Astrocyte (in vitro differentiated cells and primary cell): ENCODE measurements at regions not wholly inside any gene's neighbourhood (a gene's known extent, or its start where the extent isn't known, plus 50 kb on each side); places are given as distances from the start of the nearest gene placed in this dataset.
A peak's percentile ranks its signal among the peaks of the same experiment; 100 is the strongest.

Source experiments
- DNase-seq: peaks from one replicate; pipeline ENCODE4 v3.0.0-alpha.2; 2010; ENCODE audit warnings: low read depth
- FAIRE-seq: peaks from 2 replicates; lab custom pipeline; 2011; peaks lifted over from hg19 to GRCh38; lab: Jason Lieb, UNC
- H2AFZ ChIP-seq: 2 replicates; pipeline ENCODE4 v1.6.0; 2012; ENCODE audit warnings: low read depth, low read length, inconsistent platforms
- H3K27ac ChIP-seq: 2 replicates; pipeline ENCODE4 v1.5.1; 2011; ENCODE audit warnings: low read depth, low read length, inconsistent platforms
- H3K27me3 ChIP-seq: 2 replicates; pipeline ENCODE4 v1.6.0; 2011; ENCODE audit warnings: low read length, inconsistent platforms; ENCODE audit not compliant: insufficient read depth
- H3K36me3 ChIP-seq: 2 replicates; pipeline ENCODE4 v1.5.1; 2011; ENCODE audit warnings: low read length, inconsistent platforms; ENCODE audit not compliant: insufficient read depth
- H3K4me1 ChIP-seq: 2 replicates; pipeline ENCODE4 v1.5.1; 2011; ENCODE audit warnings: low read length, inconsistent platforms; ENCODE audit not compliant: insufficient read depth
- H3K4me2 ChIP-seq: 2 replicates; pipeline ENCODE4 v1.6.0; 2012; ENCODE audit warnings: low read length, inconsistent platforms
- H3K4me3 ChIP-seq: 2 replicates; pipeline ENCODE4 v1.5.1; 2011; ENCODE audit warnings: low read depth, mild to moderate bottlenecking, low read length, inconsistent platforms; ENCODE audit not compliant: insufficient read depth
- H3K79me2 ChIP-seq: 2 replicates; pipeline ENCODE4 v1.6.0; 2012; ENCODE audit warnings: mild to moderate bottlenecking, low read length, inconsistent platforms; ENCODE audit not compliant: insufficient read depth
- H3K9ac ChIP-seq: 2 replicates; pipeline ENCODE4 v1.6.0; 2012; ENCODE audit warnings: mild to moderate bottlenecking, low read length, inconsistent platforms
- H3K9me3 ChIP-seq: 2 replicates; pipeline ENCODE4 v1.5.1; 2012; ENCODE audit warnings: low read depth, mild to moderate bottlenecking, low read length, inconsistent platforms; ENCODE audit not compliant: insufficient read depth
- H4K20me1 ChIP-seq: 2 replicates; pipeline ENCODE4 v1.6.0; 2012; ENCODE audit warnings: low read length, inconsistent platforms; ENCODE audit not compliant: insufficient read depth
- H3K27ac Mint-ChIP-seq: one replicate; pipeline ENCODE4 v1.8.0; 2021; ENCODE audit warnings: mild to moderate bottlenecking, mixed read lengths; ENCODE audit not compliant: unreplicated experiment
- H3K27me3 Mint-ChIP-seq: one replicate; pipeline ENCODE4 v1.8.0; 2021; ENCODE audit warnings: low read depth, mixed read lengths; ENCODE audit not compliant: unreplicated experiment
- H3K36me3 Mint-ChIP-seq: one replicate; pipeline ENCODE4 v1.8.0; 2021; ENCODE audit warnings: low read depth, mixed read lengths; ENCODE audit not compliant: unreplicated experiment
- H3K4me1 Mint-ChIP-seq: one replicate; pipeline ENCODE4 v1.8.0; 2021; ENCODE audit warnings: low read depth, mixed read lengths; ENCODE audit not compliant: unreplicated experiment
- H3K4me3 Mint-ChIP-seq: one replicate; pipeline ENCODE4 v1.8.0; 2021; ENCODE audit warnings: mild to moderate bottlenecking, moderate library complexity, mixed read lengths; ENCODE audit not compliant: unreplicated experiment
- H3K9me3 Mint-ChIP-seq: one replicate; pipeline ENCODE4 v1.8.0; 2021; ENCODE audit warnings: mild to moderate bottlenecking, mixed read lengths; ENCODE audit not compliant: unreplicated experiment
- CTCF ChIP-seq: IDR thresholded peaks from 2 replicates; pipeline ENCODE4 v1.5.1; 2011; ENCODE audit warnings: low read depth, mild to moderate bottlenecking, inconsistent platforms, low read length, moderate library complexity; ENCODE audit not compliant: insufficient read depth
- EZH2 ChIP-seq: IDR thresholded peaks from 2 replicates; pipeline ENCODE4 v1.6.1; 2012; ENCODE audit warnings: mild to moderate bottlenecking, low read length, inconsistent platforms; ENCODE audit not compliant: insufficient read depth

DNA sequence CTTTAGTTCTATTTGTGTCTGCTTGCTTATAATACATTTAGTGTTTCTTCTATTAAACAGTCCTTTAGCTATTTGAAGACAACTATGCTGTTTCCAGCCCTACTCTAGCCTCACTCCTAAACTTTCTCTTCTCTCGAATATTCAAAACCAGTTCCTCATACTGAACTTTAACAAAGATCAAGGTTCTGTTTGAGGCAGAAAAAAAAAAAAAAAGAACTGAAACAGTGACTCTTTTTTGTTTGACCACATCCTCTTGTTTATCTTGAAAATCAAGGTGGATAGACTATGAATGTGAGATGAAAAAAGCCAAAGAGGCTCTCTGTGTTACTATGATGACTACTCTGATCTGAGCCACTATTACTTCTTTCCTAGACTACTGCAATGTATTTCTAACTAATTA, 154.3 kb downstream of the ZNF365 start:
- Mint-ChIP-seq H3K27me3 (no peaks in the 10 kb centered on the region), H3K9me3 (peaks cover 8% of the 10 kb centered on the region), H3K27ac (no peak overlapping the region), H3K36me3 (peaks cover 4% of the 10 kb centered on the region), H3K4me3 (no peak overlapping the region), H3K4me1 (peaks cover 10% of the 10 kb centered on the region)
- FAIRE-seq = no peak
- H2AFZ ChIP-seq = no peak overlapping the region
- no peak overlapping the region for H3K4me2 ChIP-seq
- no peaks in the 10 kb centered on the region for H3K4me1 ChIP-seq
- peak; percentile 18 for DNase-seq
- no peak for TF ChIP-seq EZH2
- no peak for TF ChIP-seq CTCF
- H3K36me3 ChIP-seq = no peaks in the 10 kb centered on the region
- no peaks in the 10 kb centered on the region for H3K27me3 ChIP-seq
- H3K79me2 ChIP-seq = no peaks in the 10 kb centered on the region
- no peak overlapping the region for H3K9ac ChIP-seq
- no peaks in the 10 kb centered on the region for H3K9me3 ChIP-seq
- no peak overlapping the region for H3K27ac ChIP-seq
- H4K20me1 ChIP-seq = no peaks in the 10 kb centered on the region
- H3K4me3 ChIP-seq = no peak overlapping the region

- Histone ChIP-seq H3K27ac (no peak overlapping the region), H3K4me1 (no peaks in the 10 kb centered on the region), H3K27me3 (no peaks in the 10 kb centered on the region), H4K20me1 (no peaks in the 10 kb centered on the region), H3K79me2 (no peaks in the 10 kb centered on the region), H3K9ac (no peak overlapping the region), H3K9me3 (no peaks in the 10 kb centered on the region), H3K4me3 (no peak overlapping the region), H3K4me2 (no peak overlapping the region), H3K36me3 (no peaks in the 10 kb centered on the region), H2AFZ (no peak overlapping the region)
- TF ChIP-seq EZH2 (no peak), CTCF (no peak)
- H3K4me3 Mint-ChIP-seq = no peak overlapping the region
- FAIRE-seq = no peak
- no peaks in the 10 kb centered on the region for H3K27me3 Mint-ChIP-seq
- H3K36me3 Mint-ChIP-seq = peaks cover 4% of the 10 kb centered on the region
- peaks cover 10% of the 10 kb centered on the region for H3K4me1 Mint-ChIP-seq
- DNase-seq = peak; percentile 18
- H3K9me3 Mint-ChIP-seq = peaks cover 8% of the 10 kb centered on the region
- H3K27ac Mint-ChIP-seq = no peak overlapping the region
These were observed 155.2 kb downstream of the ZNF365 start for GRCh38 chr10:62529396-62529795.

GRCh38 chr10:62534031-62534430, 159.9 kb downstream of the ZNF365 start:
- FAIRE-seq (no peak), DNase-seq (no peak)
- Histone ChIP-seq H3K9ac (no peak overlapping the region), H3K79me2 (no peaks in the 10 kb centered on the region), H4K20me1 (no peaks in the 10 kb centered on the region), H3K4me1 (no peaks in the 10 kb centered on the region), H3K36me3 (no peaks in the 10 kb centered on the region), H3K27ac (no peak overlapping the region), H3K27me3 (no peaks in the 10 kb centered on the region), H3K4me3 (no peak overlapping the region), H2AFZ (no peak overlapping the region), H3K9me3 (no peaks in the 10 kb centered on the region), H3K4me2 (no peak overlapping the region)
- Mint-ChIP-seq H3K4me3 (no peak overlapping the region), H3K27ac (no peak overlapping the region), H3K36me3 (no peaks in the 10 kb centered on the region), H3K27me3 (no peaks in the 10 kb centered on the region), H3K4me1 (no peaks in the 10 kb centered on the region), H3K9me3 (no peaks in the 10 kb centered on the region)
- TF ChIP-seq EZH2 = no peak
- TF ChIP-seq CTCF = no peak
